Astrocyte of the spinal cord (primary cell): ENCODE measurements at regions not wholly inside any gene's neighbourhood (a gene's known extent, or its start where the extent isn't known, plus 50 kb on each side); places are given as distances from the start of the nearest gene placed in this dataset.
A peak's percentile ranks its signal among the peaks of the same experiment; 100 is the strongest.

Experiments
- DNase-seq: peaks from one replicate; pipeline ENCODE4 v3.0.0; 2011; ENCODE audit warnings: low read depth, low spot score
- H3K4me3 ChIP-seq: 2 replicates; pipeline ENCODE4 v1.5.1; 2011; ENCODE audit warnings: low read depth, mild to moderate bottlenecking, low read length, moderate library complexity
- in situ Hi-C: cut with HindIII; loops from 2 replicates; pipeline ENCODE4 v1.10.0; 2017; ENCODE audit warnings: low sequenced_read_pairs
- TF ChIP-seq, protein P1 (sequence below): IDR thresholded peaks from 2 replicates; pipeline ENCODE4 v1.5.1; 2012; ENCODE audit warnings: low read depth, mild to moderate bottlenecking, low read length, inconsistent platforms

DNA sequence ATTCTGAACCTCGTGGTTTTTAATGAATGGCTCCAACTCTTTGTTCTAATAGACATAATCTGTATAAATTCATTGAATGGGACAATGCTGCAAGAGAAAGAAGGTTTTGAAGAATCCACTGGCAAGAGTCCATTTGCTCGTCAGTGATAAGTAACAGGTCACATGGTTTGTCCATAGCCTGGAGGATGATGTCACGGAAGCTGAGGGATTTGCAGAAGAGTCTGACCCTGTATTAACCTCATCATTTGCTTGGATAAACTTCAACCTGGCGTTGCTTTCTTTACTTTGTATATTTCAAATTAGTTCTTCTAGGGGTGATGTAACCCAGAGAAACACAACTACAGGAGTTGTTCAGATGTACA, 197.4 kb downstream of the GAS1 start:
- in situ Hi-C loops = no loop called here
- TF ChIP-seq, protein P1, sequence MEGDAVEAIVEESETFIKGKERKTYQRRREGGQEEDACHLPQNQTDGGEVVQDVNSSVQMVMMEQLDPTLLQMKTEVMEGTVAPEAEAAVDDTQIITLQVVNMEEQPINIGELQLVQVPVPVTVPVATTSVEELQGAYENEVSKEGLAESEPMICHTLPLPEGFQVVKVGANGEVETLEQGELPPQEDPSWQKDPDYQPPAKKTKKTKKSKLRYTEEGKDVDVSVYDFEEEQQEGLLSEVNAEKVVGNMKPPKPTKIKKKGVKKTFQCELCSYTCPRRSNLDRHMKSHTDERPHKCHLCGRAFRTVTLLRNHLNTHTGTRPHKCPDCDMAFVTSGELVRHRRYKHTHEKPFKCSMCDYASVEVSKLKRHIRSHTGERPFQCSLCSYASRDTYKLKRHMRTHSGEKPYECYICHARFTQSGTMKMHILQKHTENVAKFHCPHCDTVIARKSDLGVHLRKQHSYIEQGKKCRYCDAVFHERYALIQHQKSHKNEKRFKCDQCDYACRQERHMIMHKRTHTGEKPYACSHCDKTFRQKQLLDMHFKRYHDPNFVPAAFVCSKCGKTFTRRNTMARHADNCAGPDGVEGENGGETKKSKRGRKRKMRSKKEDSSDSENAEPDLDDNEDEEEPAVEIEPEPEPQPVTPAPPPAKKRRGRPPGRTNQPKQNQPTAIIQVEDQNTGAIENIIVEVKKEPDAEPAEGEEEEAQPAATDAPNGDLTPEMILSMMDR = no peak
- no peak overlapping the region for H3K4me3 ChIP-seq
- peak; percentile 46 for DNase-seq

DNA sequence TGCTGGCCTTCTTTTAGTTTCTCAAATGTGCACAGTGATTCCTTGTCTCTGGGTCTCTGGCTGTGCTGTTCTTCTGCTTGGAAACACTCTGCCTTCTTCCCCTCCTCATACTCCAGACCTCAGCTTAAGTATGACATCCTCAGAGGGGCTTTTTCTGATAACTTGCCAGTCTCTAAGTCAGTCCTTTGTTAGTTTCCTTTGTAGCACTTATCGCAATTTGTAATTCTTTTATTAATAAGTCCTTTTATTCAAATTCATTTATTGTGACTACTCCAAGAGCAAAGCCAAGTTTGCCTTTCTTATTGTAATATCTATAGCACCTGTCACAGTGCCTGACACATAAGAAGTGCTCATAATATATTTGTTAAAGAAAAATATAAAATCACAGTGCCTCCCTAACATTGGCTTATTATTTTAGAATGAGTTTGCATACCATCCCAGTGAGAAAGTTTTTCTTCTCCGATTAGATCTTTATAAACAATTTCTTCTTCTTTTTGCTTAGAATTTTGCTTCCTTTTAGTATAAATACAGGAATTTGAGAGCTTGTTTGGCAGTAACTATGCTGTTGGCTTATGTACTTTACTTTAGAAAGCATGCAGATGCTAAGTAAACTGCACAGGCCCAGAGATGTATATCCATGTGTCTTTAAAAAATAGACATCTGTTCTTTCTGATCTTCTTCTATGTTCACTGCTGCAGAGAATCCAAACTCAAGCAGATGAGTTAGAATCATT, 198.0 kb downstream of the GAS1 start:
- in situ Hi-C loops = no loop called here
- TF ChIP-seq, protein P1 = no peak
- DNase-seq = no peak
- no peak overlapping the region for H3K4me3 ChIP-seq

DNA sequence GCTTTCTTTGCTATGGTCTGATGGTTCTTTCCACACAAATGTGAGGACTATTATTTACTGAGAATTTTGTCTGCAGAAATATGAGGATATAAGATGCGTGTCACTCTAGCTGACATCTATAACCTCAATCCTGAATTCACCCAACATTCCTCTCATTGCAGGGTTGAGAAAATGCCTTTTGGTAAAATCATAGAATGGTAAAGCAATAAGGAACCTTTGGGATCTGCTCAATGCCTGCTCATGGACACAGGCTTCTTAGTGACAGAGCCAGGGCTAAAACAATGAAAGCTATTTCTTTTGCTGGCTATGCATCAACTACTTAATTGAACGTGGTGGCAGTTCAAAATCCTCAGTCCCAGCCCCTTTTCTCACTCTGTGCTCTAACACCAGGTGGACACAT, 199.6 kb downstream of the GAS1 start:
- TF ChIP-seq, protein P1 = no peak
- in situ Hi-C loops = no loop called here
- H3K4me3 ChIP-seq = no peak overlapping the region
- DNase-seq = no peak

DNA sequence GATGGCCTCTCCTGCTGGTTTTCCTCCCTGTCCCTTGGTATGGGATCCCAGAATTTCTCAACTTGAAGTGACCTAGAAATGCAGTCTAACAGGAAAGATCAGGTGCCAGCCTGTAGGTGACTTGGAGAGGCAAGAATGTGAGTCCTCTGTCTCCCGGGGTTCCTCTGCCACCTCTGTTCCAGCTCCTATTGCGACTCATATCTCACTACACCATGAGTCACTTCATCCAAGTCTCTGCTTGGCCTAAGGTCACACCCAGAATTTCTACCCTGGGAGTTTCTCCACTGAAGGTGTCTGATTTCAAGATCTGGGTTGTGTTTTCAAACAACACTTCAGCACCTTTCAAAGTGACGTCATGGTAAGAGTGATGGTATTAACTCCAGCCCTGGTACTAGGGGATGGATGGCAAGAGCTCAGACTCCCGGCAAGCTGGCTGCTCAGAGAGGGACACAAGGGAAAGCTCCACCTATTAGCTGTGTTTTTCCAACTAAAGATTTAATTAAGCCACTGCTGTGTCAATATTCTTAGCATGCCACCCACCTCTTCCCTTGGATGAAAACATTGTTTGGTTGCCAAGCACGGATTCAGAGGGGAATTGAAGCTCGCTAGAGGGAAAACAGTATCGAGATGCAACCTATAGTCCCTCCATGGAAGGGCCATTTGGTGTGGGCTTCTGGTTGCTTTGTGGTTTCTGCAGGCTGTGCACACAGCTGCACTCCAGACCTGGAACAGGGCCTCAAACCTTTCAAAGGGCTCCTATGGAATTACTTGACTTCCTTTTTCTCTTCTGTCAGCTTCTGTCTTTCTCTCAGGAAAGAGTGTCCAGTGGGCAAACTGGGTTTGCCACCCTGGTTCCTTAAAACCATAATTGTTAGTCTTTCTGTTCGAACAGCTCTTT, 205.7 kb downstream of the GAS1 start:
- H3K4me3 ChIP-seq = no peak overlapping the region
- in situ Hi-C loops = no loop called here
- TF ChIP-seq, protein P1 = no peak
- DNase-seq = peak; percentile 77

DNA sequence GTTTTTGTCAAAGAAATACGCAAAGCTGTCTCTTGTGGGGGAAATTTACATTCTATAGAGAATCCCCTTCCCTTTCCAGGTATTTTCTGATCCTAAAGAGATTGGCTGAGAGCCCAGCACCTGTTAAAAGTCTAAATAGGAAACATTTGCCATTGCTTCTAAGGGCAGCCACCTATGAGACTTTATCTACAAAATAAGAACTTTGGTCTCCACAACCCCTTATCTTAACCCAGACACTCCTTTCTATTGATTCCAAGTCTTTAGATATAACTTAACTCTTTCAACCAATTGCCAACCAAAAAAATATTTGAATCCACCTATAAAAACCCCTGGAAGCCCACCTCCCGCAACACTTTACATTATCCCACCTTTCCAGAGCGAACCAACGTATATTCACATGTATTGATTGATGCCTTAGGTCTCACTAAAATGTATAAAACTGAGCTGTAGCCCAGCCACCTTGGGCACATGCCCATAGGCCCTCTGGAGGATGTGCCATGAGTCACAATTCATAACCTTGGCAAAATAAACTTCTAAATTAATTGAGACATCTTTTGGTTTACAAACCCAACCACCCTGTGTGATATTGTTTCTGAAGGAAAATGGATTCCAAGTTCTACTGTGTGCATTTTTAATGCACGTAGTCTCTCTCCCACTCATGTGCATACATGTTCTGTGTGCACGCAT, 211.4 kb downstream of the GAS1 start:
- H3K4me3 ChIP-seq = no peak overlapping the region
- in situ Hi-C loops = no loop called here
- TF ChIP-seq, protein P1 = no peak
- DNase-seq = no peak

DNA sequence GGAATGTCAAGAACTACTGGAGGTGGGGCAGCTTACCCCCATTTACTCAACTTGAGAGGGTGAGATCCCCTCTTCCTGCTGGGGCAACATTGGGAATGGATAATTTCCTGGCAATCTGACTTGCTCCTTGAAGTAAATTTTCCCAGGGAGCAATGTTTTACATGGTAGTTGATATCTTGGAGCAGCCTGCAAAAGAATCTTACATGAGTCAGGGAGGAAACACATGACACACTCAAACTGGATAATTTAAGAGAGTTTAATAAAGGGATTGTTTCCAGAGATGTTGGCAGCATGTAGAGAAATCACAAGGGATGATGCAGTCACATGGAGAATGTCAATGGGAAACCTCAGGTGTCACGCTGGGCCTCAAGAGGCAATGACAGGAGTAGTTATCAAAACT, 212.5 kb downstream of the GAS1 start:
- DNase-seq = peak; percentile 51
- no peak overlapping the region for H3K4me3 ChIP-seq
- in situ Hi-C loops = no loop called here
- TF ChIP-seq, protein P1 = no peak
